H1 (cell line): ENCODE measurements at regions not wholly inside any gene's neighbourhood (a gene's known extent, or its start where the extent isn't known, plus 50 kb on each side); places are given as distances from the start of the nearest gene placed in this dataset.

Experiments
- CTCF ChIA-PET: fragments of 300-600 bp; sonication (Branson Sonifier 250); formaldehyde crosslinking; loops from one replicate; lab custom pipeline; 2021; ENCODE audit not compliant: partially characterized antibody; lab: Charles Lee
- POLR2A ChIA-PET: fragments of 300-600 bp; sonication (Branson Sonifier 250); formaldehyde crosslinking; loops from one replicate; lab custom pipeline; 2021; ENCODE audit warnings: inconsistent platforms; ENCODE audit not compliant: partially characterized antibody; lab: Charles Lee
- DNase-seq, 2 experiments: peaks; one replicate each; pipeline versions ENCODE4 v3.0.0 to v3.0.0-alpha.2; 2010 to 2022; ENCODE audit warnings: low spot score in 2 of 2, low read depth in 1 of 2, mixed read lengths in 1 of 2
- FAIRE-seq: peaks from 2 replicates; lab custom pipeline; 2011; peaks lifted over from hg19 to GRCh38; lab: Jason Lieb, UNC
- H2AFZ ChIP-seq: 2 replicates; pipeline ENCODE4 v1.8.1; 2012; ENCODE audit warnings: low read length, inconsistent platforms
- H2AK5ac ChIP-seq: 2 replicates; pipeline ENCODE4 v1.6.1; 2013; ENCODE audit warnings: low read depth, low read length
- H2BK120ac ChIP-seq: replicated peaks from 2 replicates; pipeline ENCODE3; 2013; ENCODE audit warnings: low read depth, low read length, inconsistent platforms
- H2BK12ac ChIP-seq: 2 replicates; pipeline ENCODE4 v1.6.1; 2013; ENCODE audit warnings: low read depth, low read length
- H2BK15ac ChIP-seq: 2 replicates; pipeline ENCODE4 v1.6.1; 2013; ENCODE audit warnings: low read length
- H2BK20ac ChIP-seq: 2 replicates; pipeline ENCODE4 v1.6.1; 2013; ENCODE audit warnings: low read length
- H2BK5ac ChIP-seq: 2 replicates; pipeline ENCODE4 v1.6.1; 2013; ENCODE audit warnings: low read depth, low read length
- H3K14ac ChIP-seq: 2 replicates; pipeline ENCODE4 v1.6.1; 2013; ENCODE audit warnings: inconsistent platforms; ENCODE audit not compliant: insufficient read length
- H3K18ac ChIP-seq: 2 replicates; pipeline ENCODE4 v1.6.1; 2013; ENCODE audit warnings: low read length; ENCODE audit errors: extremely low read depth
- H3K23ac ChIP-seq: 2 replicates; pipeline ENCODE4 v1.6.1; 2013; ENCODE audit warnings: inconsistent platforms; ENCODE audit not compliant: insufficient read length
- H3K23me2 ChIP-seq: 2 replicates; pipeline ENCODE4 v1.6.1; 2013; ENCODE audit warnings: low read depth, low read length
- H3K27ac ChIP-seq: 2 replicates; pipeline ENCODE4 v1.6.1; 2011; ENCODE audit warnings: low read depth, low read length, inconsistent platforms
- H3K27me3 ChIP-seq, 4 experiments: replicated peaks in 1 of 4; 1 replicate in 1 of 4; 2 replicates in 3 of 4; pipeline versions ENCODE4 v1.6.1 to v1.8.1; 2011 to 2013; ENCODE audit warnings: low read length in 3 of 4, mild to moderate bottlenecking in 3 of 4, inconsistent platforms in 2 of 4, mixed read lengths in 2 of 4, moderate library complexity in 1 of 4; ENCODE audit not compliant: control insufficient read depth in 3 of 4, insufficient read depth in 3 of 4; ENCODE audit errors: extremely low read depth in 1 of 4
- H3K36me3 ChIP-seq, 4 experiments: 2 replicates each; pipeline versions ENCODE4 v1.6.1 to v1.8.1; 2011 to 2013; ENCODE audit warnings: mild to moderate bottlenecking in 4 of 4, low read length in 3 of 4, moderate library complexity in 2 of 4, control low read depth in 1 of 4, inconsistent platforms in 1 of 4; ENCODE audit not compliant: insufficient read depth in 4 of 4, control insufficient read depth in 2 of 4
- H3K4ac ChIP-seq: replicated peaks from 2 replicates; pipeline ENCODE3; 2013; ENCODE audit warnings: low read length, low read depth, mixed read lengths, inconsistent platforms; ENCODE audit not compliant: insufficient read length
- H3K4me1 ChIP-seq, 4 experiments: replicated peaks in 1 of 4; 1 replicate in 1 of 4; 2 replicates in 3 of 4; pipeline versions ENCODE4 v1.6.1 to v1.8.1; 2011 to 2013; ENCODE audit warnings: low read length in 3 of 4, inconsistent platforms in 2 of 4, mixed read lengths in 1 of 4; ENCODE audit not compliant: insufficient read depth in 4 of 4, control insufficient read depth in 3 of 4
- H3K4me2 ChIP-seq, 2 experiments: 2 replicates each; pipeline versions ENCODE4 v1.6.1 to v1.8.1; 2011 to 2013; ENCODE audit warnings: low read depth in 2 of 2, low read length in 2 of 2, control low read depth in 1 of 2, inconsistent platforms in 1 of 2, mild to moderate bottlenecking in 1 of 2; ENCODE audit not compliant: insufficient read depth in 1 of 2
- H3K4me3 ChIP-seq, 4 experiments: fragments of 200-600, 300-600 bp in 1 of 4; sonication (generic), shearing (Covaris generic), sonication (Bioruptor Twin) in 1 of 4; 2 replicates each; pipeline versions ENCODE4 v1.5.1 to v1.8.1; 2011 to 2016; ENCODE audit warnings: low read length in 4 of 4, low read depth in 3 of 4, control low read depth in 2 of 4, inconsistent platforms in 2 of 4, mild to moderate bottlenecking in 2 of 4, mixed read lengths in 1 of 4, moderate library complexity in 1 of 4; ENCODE audit not compliant: insufficient read depth in 2 of 4; ENCODE audit errors: extremely low read depth in 1 of 4
- H3K56ac ChIP-seq: replicated peaks from 2 replicates; pipeline ENCODE3; 2013; ENCODE audit warnings: low read depth, mild to moderate bottlenecking, mixed read lengths, low read length, inconsistent platforms; ENCODE audit not compliant: insufficient read length
- H3K79me1 ChIP-seq: 2 replicates; pipeline ENCODE4 v1.6.1; 2013; ENCODE audit warnings: low read depth, low read length, control low read depth
- H3K79me2 ChIP-seq, 2 experiments: 2 replicates each; pipeline versions ENCODE4 v1.6.1 to v1.8.1; 2012 to 2013; ENCODE audit warnings: low read length in 2 of 2, mild to moderate bottlenecking in 2 of 2, inconsistent platforms in 1 of 2; ENCODE audit not compliant: insufficient read depth in 2 of 2, control insufficient read depth in 1 of 2
- H3K9ac ChIP-seq, 4 experiments: replicated peaks in 1 of 4; 1 replicate in 1 of 4; 2 replicates in 3 of 4; pipeline versions ENCODE4 v1.6.1 to v1.8.1; 2011 to 2013; ENCODE audit warnings: low read depth in 3 of 4, low read length in 3 of 4, control low read depth in 2 of 4, mild to moderate bottlenecking in 2 of 4, moderate library complexity in 2 of 4, inconsistent platforms in 1 of 4; ENCODE audit errors: extremely low read depth in 1 of 4
- H3K9me3 ChIP-seq, 2 experiments: 2 replicates each; pipeline versions ENCODE4 v1.6.1 to v1.8.1; 2012 to 2013; ENCODE audit warnings: mild to moderate bottlenecking in 2 of 2, moderate library complexity in 2 of 2, control low read depth in 1 of 2, inconsistent platforms in 1 of 2, low read depth in 1 of 2, low read length in 1 of 2, mixed read lengths in 1 of 2; ENCODE audit not compliant: insufficient read depth in 2 of 2
- H4K20me1 ChIP-seq, 2 experiments: replicated peaks in 1 of 2; 2 replicates each; pipeline versions ENCODE3 to v1.8.1; 2011 to 2013; ENCODE audit warnings: inconsistent platforms in 2 of 2, low read length in 2 of 2, mild to moderate bottlenecking in 1 of 2; ENCODE audit not compliant: insufficient read depth in 2 of 2, control insufficient read depth in 1 of 2
- H4K5ac ChIP-seq: 2 replicates; pipeline ENCODE4 v1.6.1; 2013; ENCODE audit warnings: low read length, low read depth, mixed read lengths, inconsistent platforms; ENCODE audit not compliant: insufficient read length
- H4K8ac ChIP-seq: 2 replicates; pipeline ENCODE4 v1.8.0; 2013; ENCODE audit warnings: mild to moderate bottlenecking, moderate library complexity, low read length, inconsistent platforms; ENCODE audit not compliant: insufficient read depth; ENCODE audit errors: extremely low read depth
- H4K91ac ChIP-seq: replicated peaks from 2 replicates; pipeline ENCODE3; 2013; ENCODE audit warnings: low read length, mixed read lengths, inconsistent platforms; ENCODE audit not compliant: insufficient read length
- TCF12 ChIP-seq: IDR thresholded peaks from 2 replicates; pipeline ENCODE4 v1.6.1; 2011; ENCODE audit warnings: low read depth, mild to moderate bottlenecking, low read length
- WGBS, 2 experiments: shearing (Covaris generic) in 1 of 2; methylation state at CpG; one replicate each; pipeline versions ENCODE4 v1.1.6 to v1.1.7; 2013 to 2015; ENCODE audit warnings: low lambda C conversion rate in 2 of 2, mixed read lengths in 2 of 2, inconsistent platforms in 1 of 2, low coverage in 1 of 2, missing lambda C conversion rate in 1 of 2; ENCODE audit not compliant: insufficient replicate concordance in 2 of 2, insufficient coverage in 1 of 2, insufficient read length in 1 of 2; ENCODE audit errors: extremely low coverage in 1 of 2, missing lambda C conversion rate in 1 of 2; 5-methylcytosine and 5-hydroxymethylcytosine counted together

- H3K27ac ChIP-seq, result no peak overlapping the region
- no peak overlapping the region for H4K91ac ChIP-seq
- TF ChIP-seq TCF12, result no peak
- no peaks in the 10 kb centered on the region for H3K36me3 ChIP-seq
- FAIRE-seq, result no peak
- H4K8ac ChIP-seq, result no peak overlapping the region
- no peak overlapping the region for H3K4me2 ChIP-seq
- no peaks in the 10 kb centered on the region for H3K23me2 ChIP-seq
- no peak overlapping the region for H2BK120ac ChIP-seq
- no peak overlapping the region for H2AFZ ChIP-seq
- no peak overlapping the region for H3K4me3 ChIP-seq
- CTCF ChIA-PET, result interaction anchor here (0.7 kb wide), 1 partner anchor 325 kb away, joined by 3 read pairs; no protein-coding TSS in a partner anchor
- no peak overlapping the region for H3K9ac ChIP-seq
- no peaks in the 10 kb centered on the region for H3K79me1 ChIP-seq
- no peak overlapping the region for H2BK20ac ChIP-seq
- no peak overlapping the region for H3K18ac ChIP-seq
- H3K4me1 ChIP-seq, result no peaks in the 10 kb centered on the region
- WGBS, 2 experiments, result 83% methylated on average over 5 of the region's 5 CpGs; no CpG with 5 or more reads in 1 of the 2 experiments
- H2BK15ac ChIP-seq, result no peak overlapping the region
- no peak overlapping the region for H2AK5ac ChIP-seq
- no peaks in the 10 kb centered on the region for H3K79me2 ChIP-seq
- no peak overlapping the region for H3K56ac ChIP-seq
- H3K14ac ChIP-seq, result no peak overlapping the region
- H3K23ac ChIP-seq, result no peak overlapping the region
- H2BK12ac ChIP-seq, result no peak overlapping the region
- no peak for DNase-seq
- POLR2A ChIA-PET, result interaction anchor here (0.6 kb wide), 1 partner anchor 9 kb away, joined by 3 read pairs; no protein-coding TSS in a partner anchor
- no peak overlapping the region for H4K5ac ChIP-seq
- no peaks in the 10 kb centered on the region for H4K20me1 ChIP-seq
- no peaks in the 10 kb centered on the region for H3K9me3 ChIP-seq
- H3K4ac ChIP-seq, result no peak overlapping the region
- H2BK5ac ChIP-seq, result no peak overlapping the region
- no peaks in the 10 kb centered on the region for H3K27me3 ChIP-seq
These were observed 329.7 kb downstream of the FBXW7 start for GRCh38 chr4:152206185-152206584.
